Stimulated activated CD8-positive, alpha-beta memory T cell treated with anti-CD3 and anti-CD28 coated beads, Interleukin-2, amount 100 ng/mL, for 48 hours (primary cell): ENCODE measurements at regions not wholly inside any gene's neighbourhood (a gene's known extent, or its start where the extent isn't known, plus 50 kb on each side); places are given as distances from the start of the nearest gene placed in this dataset.

Experiments used
- DNase-seq, 2 donors: peaks; one replicate each; pipeline ENCODE4 v3.0.0-alpha.2; 2020; ENCODE audit warnings: low read depth in 2 of 2

GRCh38 chr5:56350011-56350596 lies 117.0 kb upstream of the ANKRD55 start:
- no peak for DNase-seq

- DNase-seq = no peak
Observed at GRCh38 chr5:56349461-56349860, 116.3 kb upstream of the ANKRD55 start.

GRCh38 chr5:56346741-56347535 lies 113.8 kb upstream of the ANKRD55 start:
- DNase-seq = no peak

GRCh38 chr5:56346044-56346710 lies 113.0 kb upstream of the ANKRD55 start:
- DNase-seq = no peak

GRCh38 chr5:56345352-56345751 lies 112.2 kb upstream of the ANKRD55 start:
- no peak for DNase-seq

- no peak for DNase-seq
Observed at GRCh38 chr5:56344594-56344993, 111.5 kb upstream of the ANKRD55 start.

GRCh38 chr5:56343988-56344387 lies 110.9 kb upstream of the ANKRD55 start:
- no peak for DNase-seq

- DNase-seq = no peak
Observed at GRCh38 chr5:56342616-56343015, 109.5 kb upstream of the ANKRD55 start.

- DNase-seq = no peak
Observed at GRCh38 chr5:56340196-56340980, 107.3 kb upstream of the ANKRD55 start.

GRCh38 chr5:56339732-56340131 lies 106.6 kb upstream of the ANKRD55 start:
- no peak for DNase-seq

GRCh38 chr5:56337715-56338319 lies 104.7 kb upstream of the ANKRD55 start:
- no peak for DNase-seq

GRCh38 chr5:56335212-56335611 lies 102.1 kb upstream of the ANKRD55 start:
- no peak for DNase-seq

GRCh38 chr5:56330806-56331205 lies 97.7 kb upstream of the ANKRD55 start:
- no peak for DNase-seq

GRCh38 chr5:56330167-56330566 lies 97.0 kb upstream of the ANKRD55 start:
- no peak for DNase-seq

GRCh38 chr5:56329652-56330051 lies 96.5 kb upstream of the ANKRD55 start:
- DNase-seq = no peak

GRCh38 chr5:56328753-56329560 lies 95.8 kb upstream of the ANKRD55 start:
- no peak for DNase-seq

- peak; percentile 54 to 70 for DNase-seq
Observed at GRCh38 chr5:56327809-56328208, 94.7 kb upstream of the ANKRD55 start.

GRCh38 chr5:56326770-56327169 lies 93.6 kb upstream of the ANKRD55 start:
- no peak for DNase-seq

GRCh38 chr5:56326116-56326515 lies 93.0 kb upstream of the ANKRD55 start:
- DNase-seq = no peak

- DNase-seq = no peak
Observed at GRCh38 chr5:56325039-56325438, 91.9 kb upstream of the ANKRD55 start.

GRCh38 chr5:56323505-56323904 lies 90.4 kb upstream of the ANKRD55 start:
- DNase-seq = no peak
